IMR-90 (cell line): ENCODE measurements at regions not wholly inside any gene's neighbourhood (a gene's known extent, or its start where the extent isn't known, plus 50 kb on each side); places are given as distances from the start of the nearest gene placed in this dataset.
A peak's percentile ranks its signal among the peaks of the same experiment; 100 is the strongest.

Source experiments
- ATAC-seq: fragments of 200-7000 bp; cut with Tn5 transposase; 2 replicates; pipeline ENCODE4 v1.9.1; 2020; ENCODE audit warnings: low read depth, mild to moderate bottlenecking, moderate library complexity
- BruUV-seq: library from RNA; stranded (reverse); fragments of 400-500 nt; replicated peaks from 2 replicates; lab custom pipeline; 2021; lab: Mats Ljungman, UMichigan
- CTCF ChIA-PET: fragments of 300-600 bp; formaldehyde crosslinking; extraction: SDS; loops from one replicate; lab custom pipeline; 2021; ENCODE audit warnings: antibody characterized with exemption; lab: Yijun Ruan, JAX
- POLR2A ChIA-PET: fragments of 300-600 bp; sonication (Branson Sonifier 250); formaldehyde crosslinking; loops from one replicate; lab custom pipeline; 2022; ENCODE audit warnings: antibody characterized with exemption; ENCODE audit not compliant: unreplicated experiment; lab: Charles Lee
- DNase-seq: peaks from one replicate; pipeline ENCODE4 v3.0.0; 2013
- H2AFZ ChIP-seq: replicated peaks from 2 replicates; pipeline ENCODE3; 2013; ENCODE audit warnings: low read length, mild to moderate bottlenecking; ENCODE audit not compliant: poor library complexity
- H2AK5ac ChIP-seq: 2 replicates; pipeline ENCODE4 v1.6.1; 2013; ENCODE audit warnings: low read depth, low read length, inconsistent platforms
- H2AK9ac ChIP-seq: replicated peaks from 2 replicates; pipeline ENCODE3; 2013; ENCODE audit warnings: mild to moderate bottlenecking, low read depth, low read length, moderate library complexity; ENCODE audit not compliant: poor library complexity
- H2BK120ac ChIP-seq: 2 replicates; pipeline ENCODE4 v1.6.1; 2013; ENCODE audit warnings: low read depth, low read length, inconsistent platforms
- H2BK15ac ChIP-seq: 3 replicates; pipeline ENCODE4 v1.6.1; 2013; ENCODE audit warnings: low read depth, low read length, inconsistent platforms
- H2BK20ac ChIP-seq: 2 replicates; pipeline ENCODE4 v1.6.1; 2013; ENCODE audit warnings: low read depth, mild to moderate bottlenecking, inconsistent platforms, low read length, moderate library complexity
- H2BK5ac ChIP-seq: 2 replicates; pipeline ENCODE4 v1.6.1; 2013; ENCODE audit warnings: mild to moderate bottlenecking, low read depth, low read length, inconsistent platforms; ENCODE audit not compliant: poor library complexity, severe bottlenecking
- H3K14ac ChIP-seq: replicated peaks from 2 replicates; pipeline ENCODE4 v1.6.1; 2013; ENCODE audit warnings: low read depth, low read length, inconsistent platforms
- H3K18ac ChIP-seq: 2 replicates; pipeline ENCODE4 v1.6.1; 2013; ENCODE audit warnings: low read depth, low read length, control low read depth
- H3K23ac ChIP-seq: 2 replicates; pipeline ENCODE4 v1.6.1; 2013; ENCODE audit warnings: low read depth, low read length, inconsistent platforms
- H3K27ac ChIP-seq: 2 replicates; pipeline ENCODE4 v1.5.1; 2013; ENCODE audit warnings: mild to moderate bottlenecking, control low read depth, low read length; ENCODE audit not compliant: insufficient read depth
- H3K27me3 ChIP-seq: 2 replicates; pipeline ENCODE4 v1.6.1; 2013; ENCODE audit warnings: low read length; ENCODE audit not compliant: control insufficient read depth, insufficient read depth
- H3K36me3 ChIP-seq: 2 replicates; pipeline ENCODE4 v1.6.1; 2013; ENCODE audit warnings: low read length, mixed read lengths; ENCODE audit not compliant: control insufficient read depth, insufficient read depth
- H3K4ac ChIP-seq: 2 replicates; pipeline ENCODE4 v1.6.1; 2013; ENCODE audit warnings: low read depth, low read length, inconsistent platforms
- H3K4me1 ChIP-seq: 2 replicates; pipeline ENCODE4 v1.6.1; 2013; ENCODE audit warnings: low read length, mixed read lengths; ENCODE audit not compliant: control insufficient read depth, insufficient read depth
- H3K4me2 ChIP-seq: 2 replicates; pipeline ENCODE4 v1.6.1; 2013; ENCODE audit warnings: low read depth, mild to moderate bottlenecking, control low read depth, low read length, moderate library complexity
- H3K4me3 ChIP-seq: 2 replicates; pipeline ENCODE4 v1.5.1; 2013; ENCODE audit warnings: low read depth, mild to moderate bottlenecking, control low read depth, low read length, moderate library complexity; ENCODE audit not compliant: insufficient read depth
- H3K56ac ChIP-seq: 2 replicates; pipeline ENCODE4 v1.6.1; 2013; ENCODE audit warnings: low read length, inconsistent platforms; ENCODE audit not compliant: insufficient read depth; ENCODE audit errors: extremely low read depth
- H3K79me1 ChIP-seq, 2 experiments: 2 replicates each; pipeline ENCODE4 v1.6.1; 2013; ENCODE audit warnings: low read length in 2 of 2, inconsistent platforms in 1 of 2, low read depth in 1 of 2
- H3K9ac ChIP-seq: 2 replicates; pipeline ENCODE4 v1.6.1; 2013; ENCODE audit warnings: low read depth, low read length, control low read depth
- H3K9me1 ChIP-seq: 2 replicates; pipeline ENCODE4 v1.6.1; 2013; ENCODE audit warnings: low read length, inconsistent platforms; ENCODE audit not compliant: insufficient read depth
- H3K9me3 ChIP-seq: 2 replicates; pipeline ENCODE4 v1.6.1; 2013; ENCODE audit warnings: low read length; ENCODE audit not compliant: control insufficient read depth, insufficient read depth
- H4K20me1 ChIP-seq: 2 replicates; pipeline ENCODE4 v1.6.1; 2013; ENCODE audit warnings: low read length, inconsistent platforms; ENCODE audit not compliant: insufficient read depth
- H4K5ac ChIP-seq: 2 replicates; pipeline ENCODE4 v1.6.1; 2013; ENCODE audit warnings: mild to moderate bottlenecking, low read depth, low read length, control low read depth
- H4K8ac ChIP-seq, 2 experiments: 2 replicates each; pipeline ENCODE4 v1.6.1; 2013; ENCODE audit warnings: low read depth in 2 of 2, low read length in 2 of 2, control low read depth in 1 of 2, inconsistent platforms in 1 of 2
- H4K91ac ChIP-seq: 2 replicates; pipeline ENCODE4 v1.6.1; 2013; ENCODE audit warnings: low read depth, low read length, inconsistent platforms; ENCODE audit not compliant: insufficient read depth
- CEBPB ChIP-seq: IDR thresholded peaks from 2 replicates; pipeline ENCODE4 v1.6.1; 2012; ENCODE audit warnings: low read depth, low read length, improper control_type of control experiment
- CHD1 ChIP-seq: IDR thresholded peaks from 2 replicates; pipeline ENCODE4 v1.6.1; 2012; ENCODE audit warnings: low read depth, low read length, improper control_type of control experiment
- CTCF ChIP-seq: conservative IDR thresholded peaks from 2 replicates; pipeline ENCODE4 v1.5.1; 2012; ENCODE audit warnings: mild to moderate bottlenecking, low read depth, low read length, improper control_type of control experiment
- ELK1 ChIP-seq: fragments of 150-350 bp; IDR thresholded peaks from 2 replicates; pipeline ENCODE4 v1.6.1; 2016; ENCODE audit warnings: low read depth, mild to moderate bottlenecking, low read length, moderate library complexity, borderline replicate concordance
- FOS ChIP-seq: fragments of 150-350 bp; IDR thresholded peaks from 2 replicates; pipeline ENCODE4 v1.6.1; 2016; ENCODE audit warnings: low read depth, low read length
- MAFK ChIP-seq: IDR thresholded peaks from 2 replicates; pipeline ENCODE4 v1.6.1; 2012; ENCODE audit warnings: low read depth, low read length, improper control_type of control experiment
- MAZ ChIP-seq: IDR thresholded peaks from 2 replicates; pipeline ENCODE4 v1.6.1; 2012; ENCODE audit warnings: low read depth, mild to moderate bottlenecking, low read length, improper control_type of control experiment, moderate library complexity, borderline replicate concordance
- MXI1 ChIP-seq: IDR thresholded peaks from 2 replicates; pipeline ENCODE4 v1.6.1; 2012; ENCODE audit warnings: low read depth, mild to moderate bottlenecking, low read length, moderate library complexity, borderline replicate concordance
- NFE2L2 ChIP-seq: fragments of 150-350 bp; IDR thresholded peaks from 2 replicates; pipeline ENCODE4 v1.6.1; 2016; ENCODE audit warnings: low read depth, mild to moderate bottlenecking, low read length
- RAD21 ChIP-seq: IDR thresholded peaks from 2 replicates; pipeline ENCODE4 v1.6.1; 2012; ENCODE audit warnings: low read length, improper control_type of control experiment
- RCOR1 ChIP-seq: IDR thresholded peaks from 2 replicates; pipeline ENCODE4 v1.6.1; 2012; ENCODE audit warnings: mild to moderate bottlenecking, low read length, improper control_type of control experiment; ENCODE audit not compliant: insufficient replicate concordance
- RFX5 ChIP-seq: IDR thresholded peaks from 2 replicates; pipeline ENCODE4 v1.8.0; 2012; ENCODE audit warnings: low read depth, mild to moderate bottlenecking, low read length, moderate library complexity
- SMC3 ChIP-seq: fragments of 150-350 bp; IDR thresholded peaks from 2 replicates; pipeline ENCODE4 v1.6.1; 2016; ENCODE audit warnings: low read depth, mild to moderate bottlenecking, antibody characterized with exemption, low read length, moderate library complexity
- USF2 ChIP-seq: fragments of 150-350 bp; IDR thresholded peaks from 2 replicates; pipeline ENCODE4 v1.6.1; 2017; ENCODE audit warnings: mild to moderate bottlenecking, antibody characterized with exemption, low read length, low read depth
- WGBS, 2 experiments: methylation state at CpG; one replicate each; pipeline versions ENCODE4 v1.1.5 to v1.1.7; 2013; ENCODE audit warnings: missing lambda C conversion rate in 2 of 2; ENCODE audit not compliant: insufficient read length in 1 of 2; ENCODE audit errors: extremely low coverage in 2 of 2; 5-methylcytosine and 5-hydroxymethylcytosine counted together
- dilution Hi-C: fragments of 300-500 bp; cut with HindIII; formaldehyde crosslinking; loops from one replicate; pipeline ENCODE4 v1.14.3; 2018; ENCODE audit warnings: low sequenced_read_pairs; ENCODE audit not compliant: unreplicated experiment
- in situ Hi-C: fragments of 300-500 bp; cut with MboI; formaldehyde crosslinking; loops from 3 replicates; pipeline ENCODE4 v1.14.3; 2019; ENCODE audit warnings: low sequenced_read_pairs, inconsistent platforms, mixed read lengths
- intact Hi-C: fragments of 100-400 bp; cut with micrococcal nuclease; formaldehyde crosslinking; loops from 2 replicates; pipeline ENCODE4 v1.10.0; 2022

- H2AK5ac ChIP-seq, result no peak overlapping the region
- intact Hi-C loops (no loop called here), in situ Hi-C loops (no loop called here), dilution Hi-C loops (no loop called here)
- POLR2A ChIA-PET, result no interaction called here
- H3K4me1 ChIP-seq, result peaks cover 3% of the 10 kb centered on the region; the same call in 1 of the 2 replicates
- H3K9me3 ChIP-seq, result no peaks in the 10 kb centered on the region
- 0 out of 2 replicates have a peak, but pooled peaks cover 2% of the 10 kb centered on the region for H3K9me1 ChIP-seq
- H3K56ac ChIP-seq, result no peak overlapping the region
- H2AFZ ChIP-seq, result peak overlapping the region; percentile 83
- H4K20me1 ChIP-seq, result no peaks in the 10 kb centered on the region
- no peak overlapping the region for H2BK120ac ChIP-seq
- no peaks in the 10 kb centered on the region for H3K36me3 ChIP-seq
- no peak overlapping the region for H2BK15ac ChIP-seq
- ATAC-seq (peak; percentile 99), DNase-seq (peak; percentile 61)
- peak overlapping the region; percentile 16; the same call in 1 of the 2 replicates for H3K18ac ChIP-seq
- no peak overlapping the region for H3K4ac ChIP-seq
- no peak overlapping the region for H2BK5ac ChIP-seq
- H2AK9ac ChIP-seq, result peak overlapping the region; percentile 33
- no peak overlapping the region; the same call in 1 of the 2 replicates for H4K5ac ChIP-seq
- BruUV-seq, result no TSS peak
- H3K27ac ChIP-seq, result peak overlapping the region; percentile 20; the same call in 1 of the 2 replicates
- no peak for TF ChIP-seq RAD21
- no peak for TF ChIP-seq USF2
- no peak for TF ChIP-seq CHD1
- no peak for TF ChIP-seq CTCF
- no peak for TF ChIP-seq SMC3
- no peak for TF ChIP-seq MXI1
- no peak for TF ChIP-seq RFX5
- TF ChIP-seq NFE2L2, result no peak
- TF ChIP-seq FOS, result no peak
- no peak for TF ChIP-seq CEBPB
- no peak for TF ChIP-seq ELK1
- TF ChIP-seq MAZ, result no peak
- no peak for TF ChIP-seq MAFK
- no peak for TF ChIP-seq RCOR1
- peak overlapping the region; percentile 73 for H3K4me2 ChIP-seq
- CTCF ChIA-PET, result interaction anchor here (0.5 kb wide), 1 partner anchor 972 kb away, joined by 3 read pairs; no protein-coding TSS in a partner anchor
- H3K23ac ChIP-seq, result no peak overlapping the region
- no peaks in the 10 kb centered on the region for H3K27me3 ChIP-seq
- no peak overlapping the region for H4K8ac ChIP-seq
- no peak overlapping the region for H2BK20ac ChIP-seq
- H3K14ac ChIP-seq, result no peak overlapping the region
- H3K9ac ChIP-seq, result no peak overlapping the region; the same call in 1 of the 2 replicates
- no peak overlapping the region; the same call in 1 of the 2 replicates for H3K4me3 ChIP-seq
- WGBS, 2 experiments, result no CpG with 5 or more reads among the region's 7 CpGs
- no peak overlapping the region for H4K91ac ChIP-seq
- no peaks in the 10 kb centered on the region for H3K79me1 ChIP-seq
Measured at GRCh38 chr6:21348504-21349195, 244.9 kb upstream of the SOX4 start.
